Fibroblast of skin of left biceps (primary cell): ENCODE measurements at regions not wholly inside any gene's neighbourhood (a gene's known extent, or its start where the extent isn't known, plus 50 kb on each side); places are given as distances from the start of the nearest gene placed in this dataset.
"Not testable (repeated sequence)": the region's sequence is repeated elsewhere in the genome, so short reads cannot be mapped to it uniquely, and the experiment has no call there.

Source experiments
- DNase-seq, 2 experiments: peaks; one replicate each; pipeline ENCODE4 v3.0.0-alpha.2; 2013; ENCODE audit warnings: low read depth in 2 of 2

GRCh38 chr17:56002656-56003055, 150.6 kb upstream of the ANKFN1 start:
- DNase-seq: not testable (repeated sequence)

DNA sequence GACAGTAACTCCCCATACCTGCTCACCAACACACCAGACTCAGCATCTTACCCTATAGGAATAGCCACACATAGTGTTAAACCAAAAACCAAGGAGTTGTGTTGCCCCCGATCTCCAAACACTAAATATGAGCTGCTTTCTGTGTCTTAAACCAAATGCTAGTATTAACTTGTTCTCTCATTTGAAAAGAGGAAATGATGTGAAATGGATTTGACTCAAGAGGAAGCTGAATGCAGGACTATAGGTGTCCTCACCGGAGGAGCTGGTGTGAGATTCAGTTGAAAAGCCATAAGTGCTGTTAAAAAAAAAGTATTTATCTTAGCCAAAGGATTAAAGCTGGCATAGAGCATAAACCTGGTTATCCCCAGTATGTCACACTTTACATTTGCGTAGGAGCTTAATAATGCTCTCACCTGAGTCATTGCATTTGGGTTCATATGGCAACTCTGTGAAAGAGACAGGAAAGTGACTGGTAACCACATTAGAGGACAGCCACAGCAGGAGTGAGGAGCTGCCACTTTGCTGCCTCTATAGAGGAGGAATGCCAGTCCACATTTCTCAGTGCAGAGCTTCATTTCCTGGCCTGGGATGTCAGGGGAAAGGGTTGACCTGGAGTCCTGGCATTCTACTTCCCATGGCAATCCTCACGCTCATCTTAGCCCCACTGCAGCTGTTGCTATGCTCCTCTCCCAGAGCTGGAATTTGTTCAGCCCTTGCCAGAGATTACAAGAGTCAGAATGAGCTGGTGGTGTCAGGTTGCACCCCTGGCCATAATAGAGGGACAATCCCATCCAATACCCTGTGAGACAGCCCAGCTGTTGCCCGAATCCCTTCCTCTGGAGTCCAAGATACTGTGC, 143.3 kb upstream of the ANKFN1 start:
- DNase-seq: no peak

DNA sequence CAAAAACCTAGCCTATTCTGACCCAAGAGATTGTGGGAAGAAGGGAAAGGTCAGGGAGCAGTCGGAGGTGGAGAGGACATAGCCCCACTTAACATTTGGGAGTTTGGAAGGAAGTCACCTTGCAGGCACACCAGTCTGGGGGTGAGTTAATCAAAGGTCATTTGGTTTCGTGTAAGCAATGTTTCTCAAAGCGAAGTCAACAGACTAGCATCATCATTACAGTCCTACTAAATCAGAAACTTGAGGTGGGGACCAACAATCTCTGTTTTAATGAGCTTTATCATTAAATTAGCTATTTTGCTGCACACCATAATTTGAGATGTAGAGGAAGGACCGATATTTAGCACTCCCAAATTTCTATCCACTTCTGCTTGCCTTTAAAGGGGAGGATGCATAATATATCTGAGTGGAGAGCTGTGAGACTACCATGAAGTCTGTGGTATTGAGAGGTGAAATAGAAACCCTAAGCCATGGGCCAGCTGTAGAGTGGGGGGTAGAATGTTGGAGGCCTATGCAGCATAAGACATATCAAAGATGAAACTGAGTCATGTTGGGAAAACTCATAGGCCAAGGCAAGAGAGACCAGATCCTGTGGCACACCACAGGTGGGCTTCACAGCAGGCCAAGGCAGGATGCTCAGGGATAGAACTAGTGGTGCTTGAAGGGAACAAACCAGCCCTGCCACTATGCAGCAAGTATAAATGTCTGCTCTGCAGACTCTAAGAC, 141.7 kb upstream of the ANKFN1 start:
- DNase-seq: no peak

- DNase-seq: no peak
Measured at GRCh38 chr17:56018211-56018610, 135.1 kb upstream of the ANKFN1 start.

DNA sequence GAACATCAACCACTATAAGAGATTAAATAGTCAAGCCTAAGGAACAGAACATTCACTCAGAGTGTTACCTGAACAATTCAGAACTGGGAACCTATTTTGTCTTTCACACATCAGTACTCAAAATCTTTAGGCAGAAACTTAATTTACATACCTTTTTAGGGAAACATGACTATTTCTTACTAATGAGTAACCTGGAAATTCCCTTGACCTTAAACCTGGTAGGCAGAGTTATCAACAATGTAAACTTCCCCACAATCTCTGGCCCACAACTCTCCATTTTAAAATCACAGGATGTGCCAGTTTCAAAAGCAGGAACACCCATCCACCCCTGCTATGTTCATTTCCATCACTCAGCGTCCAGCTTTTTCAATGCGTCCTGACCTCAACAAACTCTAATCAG, 132.9 kb upstream of the ANKFN1 start:
- DNase-seq: no peak

DNA sequence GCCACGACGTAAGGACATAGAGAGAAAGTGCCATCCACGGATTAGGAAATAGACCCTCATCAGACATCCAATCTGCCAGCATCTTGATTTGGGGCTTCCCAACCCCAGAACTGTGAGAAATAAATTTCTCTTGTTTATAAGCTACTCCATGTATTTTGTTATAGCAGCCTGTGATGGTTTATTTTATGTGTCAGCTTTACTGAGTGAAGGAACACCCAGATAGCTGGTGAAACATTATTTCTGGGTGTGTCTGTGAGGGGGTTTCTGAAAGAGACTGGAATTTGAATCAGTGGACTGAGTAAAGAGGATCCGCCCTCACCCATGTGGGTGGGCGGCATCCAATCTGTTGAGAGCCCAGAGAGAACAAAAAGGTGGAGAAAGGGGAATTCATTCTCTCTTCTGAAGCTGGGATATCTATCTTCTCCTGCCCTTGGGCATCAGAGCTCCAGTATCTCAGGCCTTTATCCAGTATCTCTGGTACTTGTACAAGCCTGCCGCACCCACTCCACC, 131.5 kb upstream of the ANKFN1 start:
- DNase-seq: no peak

DNA sequence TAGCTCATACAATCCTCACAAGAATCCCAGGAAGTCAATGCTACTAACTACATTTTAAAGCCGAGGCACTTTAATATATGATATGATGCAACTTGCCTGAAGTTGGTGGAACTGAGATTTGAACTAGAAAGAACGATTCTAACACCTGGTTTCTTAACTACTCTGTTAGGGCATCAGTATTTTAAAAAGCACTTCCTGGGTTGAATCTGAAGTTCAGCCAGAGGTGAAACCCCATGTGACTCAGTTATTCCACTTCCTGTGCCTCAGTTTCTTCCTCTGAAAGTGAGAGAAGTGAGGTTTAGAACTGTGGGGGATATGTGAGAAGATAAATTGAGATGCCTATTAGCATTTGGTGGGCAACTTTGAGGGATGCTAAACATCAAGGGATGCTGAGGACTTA, 129.4 kb upstream of the ANKFN1 start:
- DNase-seq: no peak

DNA sequence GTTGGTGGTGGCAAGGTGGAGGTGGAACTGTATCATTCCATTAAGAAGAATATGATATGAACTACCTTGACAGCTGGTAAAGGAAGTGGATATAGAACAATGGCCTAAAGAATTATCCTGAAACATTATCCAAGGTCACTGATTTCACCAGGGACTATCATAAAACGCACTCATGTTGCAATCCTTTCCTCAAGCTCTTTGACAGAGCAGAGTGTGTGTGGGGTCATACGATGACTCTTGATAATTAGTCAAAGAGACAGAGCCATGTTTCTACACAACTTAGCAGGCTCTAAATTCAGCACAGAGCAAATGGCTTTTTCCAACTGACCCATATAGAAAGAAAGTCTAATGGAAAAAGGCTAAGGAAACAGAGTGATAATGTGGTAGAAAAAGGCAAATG, 126.4 kb upstream of the ANKFN1 start:
- no peak for DNase-seq

GRCh38 chr17:56028837-56029236, 124.4 kb upstream of the ANKFN1 start:
- DNase-seq: no peak

DNA sequence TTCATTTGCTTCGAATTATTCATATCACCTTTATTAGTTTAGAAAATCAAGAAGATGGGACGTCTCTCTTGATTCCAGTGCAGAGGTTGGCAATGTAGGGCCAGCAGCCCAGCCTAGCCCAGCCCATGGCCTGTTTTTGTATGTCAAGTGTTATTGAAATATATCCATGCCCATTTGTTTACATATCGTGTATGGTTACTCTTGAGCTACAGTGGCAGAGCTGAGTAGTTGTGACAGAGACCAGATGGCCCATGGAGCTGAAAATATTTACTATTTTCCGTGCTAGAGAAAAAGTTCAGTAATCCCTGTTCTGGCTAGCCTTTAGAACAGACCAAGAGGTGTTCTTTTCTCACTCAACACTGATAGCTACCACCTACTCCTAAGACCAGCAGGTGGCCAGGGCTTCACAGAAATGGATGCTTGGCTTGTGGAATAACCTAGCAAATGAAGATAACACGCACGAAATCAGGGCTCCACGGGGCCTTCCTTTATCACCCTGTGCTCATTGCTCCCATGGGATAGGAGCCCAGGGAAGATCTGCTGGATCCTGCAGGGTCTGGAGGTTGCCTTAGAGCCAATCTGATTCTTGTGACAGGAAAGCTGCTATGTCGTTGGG, 123.2 kb upstream of the ANKFN1 start:
- no peak for DNase-seq

DNA sequence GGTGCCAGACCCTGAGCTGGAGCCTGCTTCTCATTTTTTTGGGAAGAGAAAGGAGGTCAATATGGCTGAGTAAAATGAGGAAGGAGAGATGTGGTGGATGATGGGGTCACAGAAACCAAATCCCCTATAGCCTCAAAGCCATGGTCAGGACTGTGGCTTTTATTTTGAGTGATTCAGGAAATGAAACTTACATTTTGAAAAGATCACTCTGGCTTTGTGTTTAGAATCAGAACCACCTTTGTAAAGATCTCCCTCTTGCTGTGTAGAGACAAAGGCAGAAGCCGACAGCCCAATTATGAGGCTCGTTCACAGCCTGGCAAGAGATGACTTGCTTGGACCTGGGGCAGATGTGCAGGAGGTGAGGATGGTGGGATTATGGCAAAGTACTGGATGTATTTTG, 121.6 kb upstream of the ANKFN1 start:
- DNase-seq: no peak

GRCh38 chr17:56034197-56034635, 119.1 kb upstream of the ANKFN1 start:
- no peak for DNase-seq

DNA sequence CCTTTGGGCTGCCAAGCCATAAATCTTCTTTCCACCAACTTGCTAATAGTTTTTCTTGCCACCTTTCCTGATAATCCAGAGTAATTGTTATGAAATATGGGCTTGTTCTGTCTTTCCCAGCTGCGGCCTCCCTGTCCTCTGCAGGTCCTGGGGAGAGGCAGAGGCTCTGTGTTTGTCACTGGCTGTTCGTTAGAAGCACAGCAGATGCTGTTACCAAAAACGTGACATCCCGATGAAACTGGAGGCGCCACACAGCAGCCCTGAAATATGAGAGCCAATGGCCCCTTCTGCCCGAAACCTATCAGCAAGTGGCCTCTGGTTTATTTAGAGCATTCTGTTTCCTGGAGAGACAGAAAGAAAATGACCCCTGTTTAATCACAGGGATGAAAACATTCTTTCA, 115.1 kb upstream of the ANKFN1 start:
- DNase-seq: no peak

- DNase-seq: no peak
Measured at GRCh38 chr17:56045872-56046271, 107.4 kb upstream of the ANKFN1 start.

GRCh38 chr17:56047331-56047730, 105.9 kb upstream of the ANKFN1 start:
- no peak for DNase-seq

GRCh38 chr17:56057869-56058268, 95.4 kb upstream of the ANKFN1 start:
- no peak for DNase-seq

DNA sequence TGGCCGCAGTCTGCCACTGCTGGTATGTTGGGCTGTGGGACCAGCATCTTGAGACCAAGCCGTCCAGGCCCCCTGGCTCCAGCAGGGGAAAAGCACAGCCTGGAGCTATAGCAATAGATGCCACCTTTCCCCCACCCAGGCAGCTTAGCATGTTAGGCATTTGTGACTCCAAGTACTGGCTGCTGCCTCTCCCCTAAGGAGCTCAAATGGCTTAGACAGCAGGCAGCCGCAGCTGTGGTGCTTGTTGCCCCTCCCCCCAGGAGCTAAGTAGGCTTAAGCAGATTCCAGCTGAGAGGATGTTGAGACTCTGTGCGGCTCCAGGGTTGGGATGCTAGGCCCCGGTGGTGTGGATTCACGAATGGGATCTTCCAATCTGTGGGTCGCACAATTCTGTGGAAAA, 88.8 kb upstream of the ANKFN1 start:
- no peak for DNase-seq

DNA sequence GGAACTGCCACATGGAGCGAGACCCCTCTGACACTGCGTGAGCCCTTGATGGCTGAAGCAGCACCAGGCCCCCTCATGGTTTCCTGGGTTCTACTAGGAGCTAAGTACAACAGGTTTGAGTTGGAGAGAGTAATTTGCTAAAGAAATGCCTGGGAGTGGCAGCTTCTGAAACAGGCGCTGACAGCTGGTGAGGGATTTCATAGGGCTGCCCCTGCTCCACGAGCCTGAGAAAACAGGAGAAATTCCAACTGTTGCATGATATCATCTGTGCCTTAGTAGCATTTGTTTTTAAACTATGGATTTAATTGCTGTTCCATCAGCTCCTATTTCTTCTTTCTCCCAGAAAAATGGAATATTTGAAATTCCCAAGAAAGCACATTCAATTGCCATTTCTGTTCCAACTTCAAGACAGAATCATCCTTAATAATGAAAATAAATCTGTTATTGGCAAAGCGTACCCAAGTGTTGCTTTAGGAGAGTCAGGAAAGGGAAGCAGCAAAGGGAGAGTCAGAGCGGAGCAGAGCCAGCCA, 78.8 kb upstream of the ANKFN1 start:
- no peak for DNase-seq

GRCh38 chr17:56076980-56077379, 76.3 kb upstream of the ANKFN1 start:
- no peak for DNase-seq

DNA sequence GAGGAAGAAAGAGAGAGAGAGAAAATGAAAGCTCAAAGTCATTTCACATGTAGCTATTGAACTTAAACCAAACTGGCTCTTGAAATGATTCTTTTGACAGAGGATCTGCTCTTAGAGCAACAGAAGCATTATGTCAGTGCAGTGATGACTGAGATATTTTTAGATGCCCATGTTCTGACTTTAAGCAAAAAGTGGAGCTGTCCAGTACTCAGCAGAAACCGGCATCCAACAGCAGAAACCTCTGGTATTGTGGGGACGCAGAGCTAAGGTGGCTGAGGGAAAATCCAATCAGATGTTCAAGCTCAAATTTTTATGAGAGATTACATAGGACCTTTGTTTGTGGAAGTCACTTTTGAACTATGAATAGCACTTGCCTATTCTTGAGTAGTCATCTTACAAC, 69.8 kb upstream of the ANKFN1 start:
- DNase-seq: no peak

- no peak for DNase-seq
Measured at GRCh38 chr17:56085576-56086267, 67.6 kb upstream of the ANKFN1 start.

DNA sequence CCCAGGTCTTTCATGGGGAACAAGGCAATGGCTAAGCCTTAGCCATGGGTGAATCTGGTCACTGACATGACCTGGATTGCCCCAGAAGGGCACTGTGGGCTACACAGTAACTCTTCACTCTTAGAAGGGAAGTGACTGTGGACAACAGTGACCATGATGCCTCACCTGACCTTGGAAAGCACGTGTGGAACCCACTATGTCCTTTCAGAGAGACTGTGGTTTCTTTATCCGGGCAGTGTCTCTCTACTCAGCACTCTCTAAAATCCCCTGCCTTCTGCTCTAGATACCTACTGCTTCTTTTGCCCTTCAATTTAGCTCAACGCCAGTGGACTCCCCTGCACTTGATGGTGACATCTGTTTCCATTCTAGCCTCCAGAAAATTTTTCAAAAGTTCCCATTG, 66.1 kb upstream of the ANKFN1 start:
- no peak for DNase-seq
